ENCODE measurements at regions not wholly inside any gene's neighbourhood (a gene's known extent, or its start where the extent isn't known, plus 50 kb on each side); places are given as distances from the start of the nearest gene placed in this dataset.
"Not testable (repeated sequence)": the region's sequence is repeated elsewhere in the genome, so short reads cannot be mapped to it uniquely, and the experiment has no call there.

DNA sequence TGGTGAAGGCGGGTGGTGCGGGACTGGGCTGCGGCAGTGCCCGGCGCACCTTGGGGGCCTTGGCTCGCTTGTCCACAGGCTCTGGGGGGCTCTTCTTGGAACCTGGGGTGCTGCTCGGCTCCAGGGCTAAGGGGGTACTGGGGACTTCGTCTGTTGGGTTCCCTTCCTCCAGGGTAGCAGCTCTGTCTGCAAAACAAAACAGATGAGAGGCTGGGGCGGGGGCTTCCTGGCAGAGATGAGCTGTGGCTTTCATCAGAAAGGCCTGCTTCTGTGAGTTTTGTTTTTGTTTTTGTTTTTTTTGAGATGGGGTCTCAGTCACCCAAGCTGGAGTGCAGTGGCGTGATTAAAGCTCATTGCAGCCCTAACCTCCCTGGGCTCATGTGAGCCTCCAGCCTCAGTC lies 425.2 kb upstream of the ZNF722 start:
- TF ChIP-seq PATZ1 (CRISPR knock-in tag; IDR thresholded peaks at IDR 0.05; ENCODE audit: borderline replicate concordance); CREB5 (CRISPR knock-in tag; IDR thresholded peaks at IDR 0.05; ENCODE audit: low read depth); ZFP30 (CRISPR knock-in tag; IDR thresholded peaks at IDR 0.05); RARB (CRISPR knock-in tag; IDR thresholded peaks at IDR 0.05); POU6F1 (CRISPR knock-in tag; IDR thresholded peaks at IDR 0.05; ENCODE audit: borderline replicate concordance, low read depth); PPARA (CRISPR knock-in tag; IDR thresholded peaks at IDR 0.05; ENCODE audit: borderline replicate concordance); OSR1 (CRISPR knock-in tag; IDR thresholded peaks at IDR 0.05); CSDC2 (CRISPR knock-in tag; IDR thresholded peaks at IDR 0.05); TCF4 (CRISPR knock-in tag; IDR thresholded peaks at IDR 0.05; ENCODE audit: borderline replicate concordance); ISL1 (CRISPR knock-in tag; IDR thresholded peaks at IDR 0.05); ZNF8 (CRISPR knock-in tag; IDR thresholded peaks at IDR 0.05); BACH2 (CRISPR knock-in tag; IDR thresholded peaks at IDR 0.05; ENCODE audit: borderline replicate concordance): not testable (repeated sequence)
